SH-SY5Y (cell line): ENCODE measurements at regions not wholly inside any gene's neighbourhood (a gene's known extent, or its start where the extent isn't known, plus 50 kb on each side); places are given as distances from the start of the nearest gene placed in this dataset.

Experiments used
- GATA2 ChIP-seq: IDR thresholded peaks from 2 replicates; pipeline ENCODE4 v1.6.1; 2011; ENCODE audit warnings: mild to moderate bottlenecking, low read depth, low read length
- GATA3 ChIP-seq: IDR thresholded peaks from 2 replicates; pipeline ENCODE4 v1.6.1; 2011; ENCODE audit warnings: low read depth, mild to moderate bottlenecking, low read length, moderate library complexity

GRCh38 chr13:22262001-22262885, 591.4 kb downstream of the FGF9 start:
- no peak for TF ChIP-seq GATA3
- no peak for TF ChIP-seq GATA2

DNA sequence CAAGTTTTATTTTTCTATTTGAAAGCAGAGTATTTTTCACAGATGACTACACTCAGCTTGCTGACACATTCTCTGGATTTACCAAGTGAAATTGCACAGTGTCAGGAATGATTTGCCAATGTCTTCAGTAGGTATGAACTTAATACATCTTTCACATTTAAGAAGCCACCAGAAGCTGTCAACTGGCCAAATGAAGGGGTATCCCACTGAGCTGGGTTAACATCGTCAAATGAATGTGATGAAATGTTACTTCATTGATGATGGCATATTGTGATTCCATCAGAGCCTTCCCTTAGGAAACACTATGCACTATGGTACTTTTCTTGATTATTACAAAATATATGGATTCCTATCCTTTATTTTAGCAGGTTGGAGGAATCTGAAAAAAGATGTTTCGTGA, 592.3 kb downstream of the FGF9 start:
- no peak for TF ChIP-seq GATA3
- no peak for TF ChIP-seq GATA2

DNA sequence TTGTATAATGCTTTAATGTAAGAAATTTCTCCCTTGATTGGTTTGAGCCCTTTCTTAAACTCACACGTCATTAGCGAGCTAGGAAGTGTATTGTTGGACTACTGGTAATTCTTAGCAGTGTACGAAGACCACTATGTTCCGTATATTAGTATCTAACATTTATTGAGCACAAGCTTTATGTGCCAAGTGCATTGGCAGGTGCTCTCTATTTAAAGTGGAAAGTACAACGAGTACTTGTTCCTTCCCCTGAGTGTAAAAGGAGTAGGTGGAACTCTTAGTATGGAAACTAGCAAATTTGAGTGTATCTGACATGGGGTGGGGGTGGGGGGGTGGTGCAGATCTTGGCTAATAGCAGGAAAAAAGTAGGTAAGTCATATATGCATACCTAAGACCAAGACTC, 594.7 kb downstream of the FGF9 start:
- no peak for TF ChIP-seq GATA3
- TF ChIP-seq GATA2, result no peak

- TF ChIP-seq GATA3 (no peak), GATA2 (no peak)
Measured at GRCh38 chr13:22270881-22271280, 600.0 kb downstream of the FGF9 start.

DNA sequence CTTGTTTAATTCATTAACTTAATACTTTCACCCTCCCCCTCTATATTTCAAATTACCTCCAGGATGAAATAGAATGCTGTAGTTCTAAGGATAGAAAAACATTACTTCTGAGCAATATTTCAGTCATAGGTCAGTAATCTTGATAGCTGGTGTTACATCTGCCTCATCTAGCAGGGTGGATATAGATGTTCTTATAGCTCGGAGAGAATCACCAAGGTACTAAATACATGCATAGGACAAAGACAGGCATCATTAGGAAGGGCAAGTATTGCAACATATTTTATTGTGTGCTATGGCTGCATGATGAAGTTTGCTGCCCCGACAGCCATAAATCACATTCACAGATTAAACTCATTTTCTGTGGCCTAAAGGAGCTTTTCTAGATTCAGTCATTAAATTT, 601.0 kb downstream of the FGF9 start:
- TF ChIP-seq GATA3, result no peak
- TF ChIP-seq GATA2, result no peak

DNA sequence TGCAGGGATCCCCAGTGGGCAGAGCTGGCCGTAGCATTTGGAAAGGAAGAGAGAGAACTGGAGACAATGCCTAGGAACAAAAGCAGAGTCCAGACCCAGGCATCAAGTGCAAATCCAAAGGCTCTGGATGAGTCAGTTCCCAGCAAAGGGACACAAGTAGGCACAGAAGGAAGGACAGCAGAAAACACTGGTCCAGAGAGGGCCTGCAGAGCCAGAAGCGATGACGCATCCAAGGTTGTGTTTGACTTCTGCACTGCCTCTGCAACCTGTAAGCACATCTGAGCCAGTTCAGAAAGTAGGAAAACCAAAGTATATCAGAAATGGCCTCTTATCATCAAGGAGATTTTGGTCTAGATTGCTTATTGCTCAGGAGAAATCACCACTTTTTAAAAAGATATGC, 604.5 kb downstream of the FGF9 start:
- TF ChIP-seq GATA3 (no peak), GATA2 (no peak)

GRCh38 chr13:22276616-22277015, 605.7 kb downstream of the FGF9 start:
- TF ChIP-seq GATA3 (no peak), GATA2 (no peak)

DNA sequence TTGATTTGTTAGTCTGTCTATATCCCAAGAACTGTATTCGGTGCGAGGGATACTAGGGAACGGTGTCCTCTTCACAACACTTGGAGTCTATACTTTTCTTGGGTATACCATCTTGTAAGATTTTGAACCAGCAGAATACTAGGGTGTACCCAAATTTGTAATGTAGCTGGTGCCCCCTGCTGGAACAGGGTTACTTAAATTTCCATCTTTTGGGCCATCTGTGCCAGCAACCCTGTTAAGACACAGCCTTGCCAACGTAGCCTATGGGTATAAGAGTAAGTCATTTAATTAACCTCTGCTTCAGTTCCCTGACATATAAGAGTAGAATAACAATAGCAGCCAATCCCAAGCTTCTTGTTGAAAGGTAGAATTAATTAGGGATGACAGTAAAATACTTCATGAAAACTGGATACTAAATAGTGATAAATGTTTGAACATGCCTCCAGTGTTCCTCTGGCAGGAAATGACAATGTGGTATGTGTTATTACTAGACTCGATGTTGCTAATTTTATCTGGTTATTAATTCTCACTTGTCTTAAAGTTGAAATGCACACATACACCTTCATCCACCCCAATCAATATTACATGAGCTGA, 607.6 kb downstream of the FGF9 start:
- no peak for TF ChIP-seq GATA2
- TF ChIP-seq GATA3, result no peak

- TF ChIP-seq GATA2 (no peak), GATA3 (no peak)
Measured at GRCh38 chr13:22285867-22286266, 615.0 kb downstream of the FGF9 start.

GRCh38 chr13:22286338-22286737, 615.5 kb downstream of the FGF9 start:
- TF ChIP-seq GATA3 (no peak), GATA2 (no peak)

DNA sequence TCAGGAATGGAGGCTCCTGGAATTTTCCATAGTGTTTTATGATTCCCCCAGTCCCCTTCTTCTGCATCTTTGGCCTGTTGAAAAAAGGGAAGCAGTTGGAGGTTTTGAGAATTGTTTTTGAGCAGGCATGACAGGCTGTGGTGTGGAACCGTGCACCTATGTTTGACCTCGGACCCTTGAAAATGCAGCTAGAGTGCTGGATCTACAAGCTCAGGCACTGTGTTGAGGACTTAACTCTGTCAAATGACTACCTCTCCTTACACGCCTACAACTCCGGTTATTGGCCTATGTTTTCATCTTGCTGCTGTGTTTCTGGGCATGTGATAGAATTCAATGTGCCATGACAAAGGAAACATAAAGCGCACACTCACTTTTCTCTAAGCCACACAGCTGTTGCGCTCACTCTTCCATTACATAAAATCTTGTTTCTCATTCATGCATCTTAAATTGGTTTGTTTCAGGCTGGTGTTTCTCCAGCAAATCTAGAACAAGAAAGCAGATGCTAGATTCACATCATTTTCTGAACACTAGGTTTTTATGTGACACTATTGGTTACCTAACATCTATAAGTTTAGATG, 616.6 kb downstream of the FGF9 start:
- TF ChIP-seq GATA2, result no peak
- TF ChIP-seq GATA3, result no peak

GRCh38 chr13:22288496-22288895, 617.6 kb downstream of the FGF9 start:
- TF ChIP-seq GATA3 (no peak), GATA2 (no peak)

DNA sequence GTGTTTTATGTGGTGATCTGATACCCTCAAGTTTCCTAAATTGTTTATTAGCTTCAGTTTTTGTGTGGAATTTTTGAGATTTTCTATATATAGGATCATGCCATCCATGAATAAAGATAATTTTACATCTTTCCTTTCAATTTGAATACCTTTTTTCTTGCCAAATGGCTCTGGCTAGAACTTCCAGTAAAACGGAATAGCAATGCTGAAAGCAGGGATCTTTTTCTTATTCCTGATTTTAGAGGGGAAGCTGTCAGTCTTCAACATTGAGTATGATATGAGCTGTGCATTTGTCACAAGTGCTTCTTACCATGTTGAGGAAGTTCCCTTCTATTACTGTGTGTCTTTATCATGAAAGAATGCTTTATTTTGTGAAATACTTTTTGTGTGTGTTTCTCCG, 618.8 kb downstream of the FGF9 start:
- TF ChIP-seq GATA2 (no peak), GATA3 (no peak)

DNA sequence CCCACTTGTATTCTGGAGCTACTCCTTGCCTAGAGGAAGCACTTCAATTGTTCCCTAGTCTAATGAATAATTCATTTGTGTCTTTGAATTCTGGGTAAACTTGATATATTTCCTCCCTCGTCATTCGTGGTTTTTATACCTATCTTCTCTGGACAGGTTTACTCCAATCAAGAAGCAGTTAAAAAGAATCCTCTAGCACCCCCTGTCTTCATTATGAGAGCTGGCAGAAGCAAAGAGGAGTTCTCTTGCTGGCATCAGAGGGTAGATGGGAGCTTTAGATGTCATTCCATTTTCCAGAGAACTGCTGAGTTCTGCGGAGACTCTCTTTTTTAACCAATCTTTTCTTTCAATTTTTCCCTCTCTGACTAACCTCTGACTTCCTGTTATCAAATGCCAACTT, 627.7 kb downstream of the FGF9 start:
- TF ChIP-seq GATA2 (no peak), GATA3 (no peak)

- TF ChIP-seq GATA3 (no peak), GATA2 (no peak)
Measured at GRCh38 chr13:22311734-22312404, 641.0 kb downstream of the FGF9 start.
